SW 1271 (cell line): ENCODE measurements at regions not wholly inside any gene's neighbourhood (a gene's known extent, or its start where the extent isn't known, plus 50 kb on each side); places are given as distances from the start of the nearest gene placed in this dataset.
"Not testable (repeated sequence)": the region's sequence is repeated elsewhere in the genome, so short reads cannot be mapped to it uniquely, and the experiment has no call there.

ENCODE experiments used
- DNase-seq, 2 experiments: peaks; one replicate each; lab custom pipeline; 2025; lab: John Stamatoyannopoulos, UW

DNA sequence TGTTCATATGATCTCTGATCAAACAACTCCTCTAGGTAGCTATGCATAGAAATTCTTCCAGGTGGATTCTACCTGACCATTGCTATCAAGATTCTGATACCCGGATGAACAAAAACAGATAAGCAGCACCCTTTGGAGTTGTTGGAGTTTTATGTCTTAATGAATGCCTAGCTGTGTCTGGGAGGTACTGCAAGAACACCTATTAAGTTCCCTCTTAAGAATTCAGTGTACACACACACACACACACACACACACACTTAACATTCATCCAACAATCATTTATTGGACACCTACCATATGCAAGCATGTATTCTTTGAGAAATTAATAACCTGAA, 58.1 kb upstream of the FNDC3B start:
- no peak for DNase-seq

DNA sequence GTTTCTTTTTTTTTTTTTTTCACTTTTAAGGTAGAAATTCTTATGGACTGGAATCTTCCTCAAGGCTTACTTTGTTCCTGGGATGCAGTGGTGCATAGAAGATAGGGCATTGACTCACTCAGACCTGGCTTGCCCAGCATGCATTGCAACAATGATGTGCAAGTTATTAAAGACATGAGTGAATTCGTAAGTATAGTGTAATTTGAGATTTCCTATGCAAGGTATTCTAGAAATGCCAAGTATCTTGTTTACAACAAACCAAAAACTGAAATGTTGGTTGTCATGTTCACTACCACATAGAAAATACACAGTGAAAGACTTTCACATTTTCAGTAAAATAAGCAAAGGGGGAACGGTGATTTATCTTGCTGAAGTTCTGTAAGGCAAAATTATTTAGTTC, 56.5 kb upstream of the FNDC3B start:
- DNase-seq = peak in 1 of 2 experiments; percentile 45

DNA sequence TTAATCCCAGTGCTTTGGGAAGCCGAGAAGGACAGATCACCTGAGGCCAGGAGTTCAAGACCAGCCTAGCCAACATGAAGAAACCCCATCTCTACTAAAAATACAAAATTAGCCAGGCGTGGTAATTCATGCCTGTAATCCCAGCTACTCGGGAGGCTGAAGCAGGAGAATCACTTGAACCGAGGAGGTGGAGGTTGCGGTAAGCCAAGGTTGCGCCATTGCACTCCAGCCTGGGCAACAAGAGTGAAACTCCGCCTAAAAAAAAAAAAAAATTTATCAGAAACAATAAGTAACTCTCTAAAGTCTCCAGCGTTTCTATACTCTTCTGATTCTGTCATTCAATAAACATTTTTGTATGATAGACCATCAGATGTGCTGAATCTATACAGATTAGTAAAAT, 55.7 kb upstream of the FNDC3B start:
- DNase-seq = not testable (repeated sequence)

DNA sequence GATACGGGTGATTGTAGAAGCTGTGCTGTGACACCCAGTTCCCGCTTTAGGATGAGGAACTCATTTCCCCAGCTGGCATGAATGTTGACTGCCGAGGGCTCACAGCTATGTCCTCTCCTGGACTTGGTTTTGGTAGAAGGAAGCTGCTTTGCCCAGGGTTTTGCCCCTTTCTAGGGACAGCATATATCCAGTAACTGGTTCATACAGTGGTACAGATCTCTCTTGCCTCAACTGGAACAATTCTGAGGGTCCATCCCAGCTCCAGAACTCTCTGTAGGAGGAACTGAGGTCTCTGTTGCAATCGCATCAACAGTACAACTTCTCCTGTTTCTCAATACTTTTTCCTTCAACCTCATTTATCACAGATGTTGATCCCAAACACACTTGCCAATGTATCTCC, 54.5 kb upstream of the FNDC3B start:
- no peak for DNase-seq

DNA sequence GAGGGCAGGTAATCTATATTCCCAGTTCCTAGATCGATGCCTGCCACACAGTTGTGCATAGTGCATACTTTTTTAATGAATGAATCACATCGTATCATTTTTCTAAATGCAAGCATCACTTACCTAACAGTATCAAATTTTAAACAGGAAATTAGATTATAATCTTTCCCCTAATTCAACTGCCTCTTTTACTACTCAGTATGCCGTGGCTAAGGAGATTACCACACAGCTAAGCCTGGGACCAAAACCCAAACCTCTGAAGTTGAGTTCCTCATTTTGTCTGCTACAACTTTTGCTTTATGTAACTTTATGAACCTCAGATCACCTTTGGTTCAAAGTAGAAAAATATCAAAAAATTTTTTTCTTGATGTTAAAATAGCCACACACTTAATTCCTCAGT, 53.2 kb upstream of the FNDC3B start:
- DNase-seq = no peak

DNA sequence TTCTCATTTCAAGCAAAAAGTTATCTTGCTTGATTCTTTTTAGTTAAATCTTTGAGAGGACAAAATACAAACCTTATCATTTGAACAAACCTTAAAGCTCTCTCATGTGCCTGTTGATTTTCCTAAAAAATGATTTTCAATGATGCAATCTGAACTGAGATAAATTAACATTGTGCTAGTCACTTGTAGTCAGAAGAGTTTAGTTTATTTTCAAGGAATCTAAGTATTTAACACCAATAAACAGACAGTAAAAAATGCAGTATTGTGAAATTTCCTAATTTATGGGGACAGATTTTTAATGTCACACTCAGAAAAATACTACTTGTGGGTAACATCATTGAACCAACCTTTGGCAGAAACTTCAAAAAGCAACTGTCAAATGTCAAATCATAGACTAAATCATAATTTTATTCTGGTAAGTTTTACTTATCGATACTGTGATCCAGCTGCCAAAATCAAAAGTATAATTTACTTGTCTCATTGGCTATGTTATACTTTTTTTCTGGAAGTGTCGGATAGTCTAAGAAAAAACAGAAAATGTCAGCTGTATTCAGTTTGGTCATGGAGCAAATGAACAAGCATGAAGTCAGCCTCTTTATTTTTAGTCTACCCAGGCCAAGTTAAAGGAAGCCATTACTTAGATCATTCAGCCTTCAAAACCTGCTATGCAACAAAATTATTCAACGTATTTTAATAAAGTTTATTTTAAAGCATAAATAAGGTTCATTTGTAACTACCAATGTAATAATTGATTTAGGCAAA, 52.4 kb upstream of the FNDC3B start:
- no peak for DNase-seq
